ENCODE measurements at regions not wholly inside any gene's neighbourhood (a gene's known extent, or its start where the extent isn't known, plus 50 kb on each side); places are given as distances from the start of the nearest gene placed in this dataset.
"Not testable (repeated sequence)": the region's sequence is repeated elsewhere in the genome, so short reads cannot be mapped to it uniquely, and the experiment has no call there.

DNA sequence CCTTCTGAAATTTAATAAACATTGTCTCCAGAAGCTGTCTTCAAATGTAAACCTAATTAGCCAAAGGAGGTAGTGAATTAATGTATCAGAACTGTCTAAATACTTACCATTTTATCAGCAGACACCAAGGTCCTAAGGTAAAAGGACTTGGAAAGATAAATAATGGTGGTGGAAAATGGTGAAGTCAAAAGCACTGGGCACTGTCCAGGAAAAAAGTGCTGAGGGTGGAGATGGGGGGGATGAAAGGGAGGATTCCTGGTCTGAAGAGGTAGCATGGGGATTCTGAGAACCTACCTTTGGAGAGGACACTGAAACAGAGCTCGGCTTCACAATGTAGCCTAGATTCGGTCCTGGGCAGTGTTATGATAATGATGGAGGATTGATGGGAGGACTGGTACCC is 149.0 kb upstream of the DPH6 start:
- no peak for DNase-seq (ENCODE audit: low read depth)

GRCh38 chr15:35696767-35697231 is 150.8 kb upstream of the DPH6 start:
- DNase-seq (ENCODE audit: low read depth): no peak

GRCh38 chr15:35697549-35698299 is 151.8 kb upstream of the DPH6 start:
- DNase-seq (ENCODE audit: low read depth): no peak

DNA sequence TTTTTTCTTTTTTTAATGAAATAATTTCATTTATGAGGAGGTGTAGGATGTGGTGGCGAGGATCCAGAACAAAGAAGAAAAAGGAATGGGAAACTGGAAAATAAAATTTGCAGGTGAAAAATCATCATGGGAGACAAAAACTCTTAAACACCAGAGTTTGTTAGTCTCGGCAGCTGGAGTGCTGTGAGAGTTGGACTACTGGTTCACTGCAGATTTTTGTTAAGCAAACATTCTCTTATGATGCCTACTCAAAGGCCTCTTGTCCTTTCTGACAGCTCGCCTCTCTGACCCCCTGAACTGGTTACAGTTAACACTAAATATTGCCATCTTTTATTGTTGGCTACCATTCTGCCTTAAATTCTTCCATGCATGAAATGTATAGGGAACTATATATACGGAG is 152.4 kb upstream of the DPH6 start:
- no peak for DNase-seq (ENCODE audit: low read depth)

GRCh38 chr15:35698966-35699575 is 153.1 kb upstream of the DPH6 start:
- no peak for DNase-seq (ENCODE audit: low read depth)

GRCh38 chr15:35700091-35700593 is 154.2 kb upstream of the DPH6 start:
- DNase-seq (ENCODE audit: low read depth): not testable (repeated sequence)

DNA sequence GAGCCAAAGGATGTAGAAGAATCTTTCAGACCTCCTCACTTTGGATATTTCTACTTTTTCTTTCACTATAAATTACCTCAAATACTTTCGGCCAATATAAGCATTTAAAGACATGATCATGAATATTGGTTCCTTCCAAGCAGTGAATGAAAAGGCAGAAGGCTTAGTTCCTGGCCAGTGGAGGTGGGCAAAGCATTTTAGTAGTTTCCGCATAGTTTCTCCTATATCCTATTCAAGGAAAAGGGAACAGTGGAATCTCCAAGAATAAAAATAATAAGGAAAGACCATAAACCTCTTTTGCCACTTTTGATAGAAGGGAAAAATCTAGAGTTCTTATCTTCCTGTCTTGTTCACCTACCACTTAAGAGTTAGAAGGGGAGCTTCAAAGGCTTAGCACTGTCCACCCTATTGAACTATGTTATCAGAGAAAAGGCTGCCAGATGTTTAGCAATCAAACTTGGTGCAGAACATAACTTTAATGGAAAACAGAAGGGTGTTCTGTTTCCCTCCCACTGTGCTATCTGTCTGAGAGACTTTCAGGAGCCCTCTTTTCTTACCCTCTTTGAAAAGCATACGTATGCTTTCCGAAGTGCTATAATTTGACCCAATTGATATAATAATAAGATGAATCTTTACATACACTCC is 155.6 kb upstream of the DPH6 start:
- DNase-seq (ENCODE audit: low read depth): no peak

GRCh38 chr15:35702946-35703495 is 157.1 kb upstream of the DPH6 start:
- DNase-seq (ENCODE audit: low read depth): no peak

GRCh38 chr15:35705030-35705883 is 159.3 kb upstream of the DPH6 start:
- DNase-seq (ENCODE audit: low read depth): no peak

- DNase-seq (ENCODE audit: low read depth): no peak
Observed at GRCh38 chr15:35705884-35706585, 160.1 kb upstream of the DPH6 start.

DNA sequence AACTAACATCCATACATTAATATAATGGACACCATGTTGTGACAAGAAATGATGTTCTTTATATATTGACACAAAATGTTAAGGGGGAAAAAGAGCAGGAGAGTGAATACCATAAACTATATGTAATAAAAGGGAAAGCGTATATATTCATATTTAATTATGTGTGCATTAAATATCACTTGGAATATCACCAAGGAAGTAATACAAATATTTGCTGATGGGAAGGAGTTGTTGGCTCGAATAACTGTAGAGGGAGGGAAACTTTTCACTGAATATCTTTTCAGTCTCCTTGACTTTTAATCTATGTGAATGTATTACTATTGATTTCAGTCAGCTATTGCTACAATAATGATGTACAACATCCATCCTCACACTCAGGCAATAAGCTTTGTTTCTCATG is 167.0 kb upstream of the DPH6 start:
- DNase-seq (ENCODE audit: low read depth): no peak

DNA sequence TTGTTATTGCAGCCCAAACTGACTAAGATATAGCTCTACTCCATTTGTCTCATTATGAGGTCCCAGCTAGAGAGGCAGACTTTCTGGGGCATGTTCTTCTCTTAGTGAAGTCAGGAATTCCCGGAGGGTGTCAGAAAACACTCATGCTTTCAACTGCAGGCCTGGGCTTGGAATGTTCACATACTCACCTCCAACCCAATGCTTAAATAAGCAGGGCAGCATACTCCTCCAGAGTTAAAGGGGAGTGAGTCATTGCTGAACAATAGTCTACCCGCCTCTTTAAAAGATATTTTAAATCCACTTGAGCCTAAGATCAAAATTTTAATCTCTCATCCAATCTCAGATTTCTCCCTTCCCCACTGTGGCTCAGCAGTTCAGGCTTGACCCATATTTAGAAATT is 167.8 kb upstream of the DPH6 start:
- no peak for DNase-seq (ENCODE audit: low read depth)

- DNase-seq (ENCODE audit: low read depth): no peak
Observed at GRCh38 chr15:35717721-35718120, 171.8 kb upstream of the DPH6 start.

DNA sequence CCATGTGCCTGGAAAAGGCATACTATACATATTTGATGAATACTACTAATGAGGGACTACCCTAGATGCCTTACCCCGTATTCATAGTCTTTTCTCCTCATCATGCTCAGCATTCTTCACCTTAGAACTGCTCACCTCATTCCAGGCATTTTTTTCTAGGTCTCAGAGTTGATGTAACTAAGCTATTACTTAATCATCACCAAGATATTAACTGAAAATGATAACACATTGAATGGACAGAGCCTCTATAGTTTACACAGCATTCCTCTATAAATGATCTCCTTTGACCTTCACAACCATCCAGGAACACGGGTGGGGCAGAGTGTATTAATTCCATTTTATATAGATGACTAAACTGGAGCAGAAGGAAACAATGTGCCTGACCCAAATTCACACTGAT is 174.1 kb upstream of the DPH6 start:
- no peak for DNase-seq (ENCODE audit: low read depth)

GRCh38 chr15:35720984-35721383 is 175.0 kb upstream of the DPH6 start:
- no peak for DNase-seq (ENCODE audit: low read depth)

GRCh38 chr15:35721751-35722150 is 175.8 kb upstream of the DPH6 start:
- no peak for DNase-seq (ENCODE audit: low read depth)

DNA sequence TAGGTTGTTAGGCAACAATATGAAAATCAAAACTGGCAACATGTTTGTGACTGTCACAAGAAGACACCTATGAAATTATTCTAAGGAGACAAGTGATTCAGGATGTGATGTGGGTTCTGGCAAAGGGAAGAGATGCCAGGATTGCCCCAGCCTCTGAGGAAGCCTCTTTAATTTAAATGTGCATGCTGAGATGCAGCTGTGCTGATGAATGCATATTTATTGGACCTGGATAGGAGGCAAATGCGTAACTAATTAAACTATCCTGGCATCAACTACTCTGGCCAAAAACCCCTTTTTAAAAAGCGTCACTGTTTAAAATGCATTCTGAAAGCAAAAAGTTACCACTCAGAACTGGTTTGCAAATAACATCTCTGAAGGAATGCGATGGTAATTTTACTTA is 176.5 kb upstream of the DPH6 start:
- no peak for DNase-seq (ENCODE audit: low read depth)

DNA sequence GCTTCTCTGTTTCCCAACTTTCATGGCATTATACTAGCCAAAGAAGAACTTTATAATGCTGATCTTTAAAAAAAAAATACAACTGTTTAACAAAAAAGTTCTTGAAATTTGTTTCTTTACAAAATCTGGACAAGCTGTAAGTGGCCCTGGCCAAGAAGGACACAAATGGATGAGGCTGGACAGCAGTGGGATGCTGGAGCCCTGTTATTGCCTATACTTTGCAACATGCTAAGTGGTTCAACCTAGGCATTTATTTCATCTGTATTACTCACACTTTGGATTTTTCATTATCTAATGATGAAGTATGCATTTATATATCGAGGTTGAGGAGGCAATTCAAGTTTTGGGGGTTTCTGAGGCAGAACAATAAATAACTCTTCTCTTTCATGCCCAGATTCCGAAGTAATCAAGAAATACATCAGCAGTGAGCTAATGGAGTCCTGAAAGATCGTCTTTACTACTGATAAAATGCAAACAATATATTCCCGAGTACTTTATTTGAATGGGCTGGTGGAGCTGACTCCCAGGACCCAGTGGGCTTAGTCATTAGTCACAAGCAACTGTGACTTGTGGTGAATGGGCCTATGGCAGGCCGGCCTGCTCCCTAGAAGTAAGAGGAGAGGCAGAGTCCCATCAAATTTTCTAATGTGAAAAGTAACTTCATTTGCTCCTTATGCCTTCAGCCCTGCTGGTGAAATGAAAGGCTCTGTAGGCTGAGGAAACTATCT is 177.3 kb upstream of the DPH6 start:
- DNase-seq (ENCODE audit: low read depth): no peak

DNA sequence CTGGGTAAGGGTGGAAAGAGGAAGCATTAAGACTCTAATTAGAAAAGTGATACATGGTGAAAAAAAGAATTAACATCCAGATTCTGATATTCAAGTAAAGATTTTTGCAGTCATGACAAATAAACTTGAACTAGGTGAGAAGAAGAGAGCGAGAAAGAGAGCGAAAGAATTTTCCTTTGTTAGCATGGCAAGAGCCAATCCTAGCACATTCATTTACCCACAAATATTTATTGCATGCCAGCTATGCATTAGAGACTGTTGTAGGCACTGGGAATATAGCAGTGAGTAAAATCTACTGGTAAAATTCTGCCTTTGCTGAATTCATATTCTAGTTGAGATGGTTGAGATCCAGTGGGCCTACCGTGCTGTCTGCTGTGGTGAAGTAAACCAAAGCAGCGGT is 177.9 kb upstream of the DPH6 start:
- DNase-seq (ENCODE audit: low read depth): no peak

- DNase-seq (ENCODE audit: low read depth): no peak
Observed at GRCh38 chr15:35724626-35725025, 178.7 kb upstream of the DPH6 start.

DNA sequence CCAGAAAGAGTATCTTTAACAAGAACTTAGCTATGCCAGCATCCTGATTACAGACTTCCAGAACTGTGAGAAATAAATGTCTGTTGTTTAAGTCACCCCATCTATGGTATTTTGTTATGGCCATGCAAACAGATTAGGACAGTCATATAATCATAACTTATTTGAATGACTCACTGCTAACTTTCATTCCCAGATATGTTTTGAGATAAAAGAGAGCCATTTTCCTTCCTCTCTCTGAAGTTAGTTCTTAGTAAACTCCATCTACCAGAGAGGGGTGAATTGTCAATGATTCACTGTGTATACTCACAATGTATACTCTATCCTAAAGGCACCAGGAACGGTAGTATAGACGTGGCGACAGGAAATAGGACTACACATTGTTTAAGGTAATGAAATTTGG is 179.4 kb upstream of the DPH6 start:
- DNase-seq (ENCODE audit: low read depth): no peak
